ENCODE measurements at regions not wholly inside any gene's neighbourhood (a gene's known extent, or its start where the extent isn't known, plus 50 kb on each side); places are given as distances from the start of the nearest gene placed in this dataset.

DNA sequence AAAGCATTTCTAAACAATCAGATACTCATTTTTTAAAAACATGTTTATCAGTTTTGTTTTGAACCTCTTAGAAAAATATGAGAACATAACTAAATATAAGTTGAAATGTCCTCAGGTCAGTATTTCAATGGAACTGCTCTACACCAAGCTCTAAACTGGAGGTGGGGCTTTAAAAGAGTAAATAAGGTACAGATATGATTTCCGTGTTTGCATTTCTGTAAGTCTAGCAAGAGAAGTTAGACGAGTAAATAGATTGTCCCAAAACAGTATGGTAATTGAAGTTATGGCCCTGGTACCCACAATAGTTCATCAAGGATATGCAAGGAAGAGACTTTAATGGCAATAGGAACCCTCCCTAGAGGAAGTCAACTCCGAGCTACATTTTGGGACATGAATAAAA is 115.1 kb upstream of the AKR1E2 start:
- Histone ChIP-seq H4K20me1 (ENCODE audit: control insufficient read depth, insufficient read depth, low read depth, low read length) (no peaks in the 10 kb centered on the region), H3F3A (ENCODE audit: control insufficient read depth, insufficient read depth) (no peaks in the 10 kb centered on the region), H3K27ac (ENCODE audit: low read depth, low read length) (no peak overlapping the region), H3K9me3 (ENCODE audit: control insufficient read depth, insufficient read depth, low read length) (no peaks in the 10 kb centered on the region), H3K9me2 (replicated peaks; ENCODE audit: control insufficient read depth, low read length) (no peaks in the 10 kb centered on the region; the same call in 1 of the 2 replicates), H3K4me1 (ENCODE audit: control insufficient read depth, low read length) (no peaks in the 10 kb centered on the region), H3K4me3 (ENCODE audit: low read length) (no peak overlapping the region), H3K79me2 (ENCODE audit: control insufficient read depth, low read length) (no peaks in the 10 kb centered on the region), H3K36me3 (ENCODE audit: control insufficient read depth, low read length) (no peaks in the 10 kb centered on the region), H3K4me2 (ENCODE audit: low read length) (no peak overlapping the region), H3K27me3 (ENCODE audit: control insufficient read depth, low read length) (no peaks in the 10 kb centered on the region)
- TF ChIP-seq, protein P1, sequence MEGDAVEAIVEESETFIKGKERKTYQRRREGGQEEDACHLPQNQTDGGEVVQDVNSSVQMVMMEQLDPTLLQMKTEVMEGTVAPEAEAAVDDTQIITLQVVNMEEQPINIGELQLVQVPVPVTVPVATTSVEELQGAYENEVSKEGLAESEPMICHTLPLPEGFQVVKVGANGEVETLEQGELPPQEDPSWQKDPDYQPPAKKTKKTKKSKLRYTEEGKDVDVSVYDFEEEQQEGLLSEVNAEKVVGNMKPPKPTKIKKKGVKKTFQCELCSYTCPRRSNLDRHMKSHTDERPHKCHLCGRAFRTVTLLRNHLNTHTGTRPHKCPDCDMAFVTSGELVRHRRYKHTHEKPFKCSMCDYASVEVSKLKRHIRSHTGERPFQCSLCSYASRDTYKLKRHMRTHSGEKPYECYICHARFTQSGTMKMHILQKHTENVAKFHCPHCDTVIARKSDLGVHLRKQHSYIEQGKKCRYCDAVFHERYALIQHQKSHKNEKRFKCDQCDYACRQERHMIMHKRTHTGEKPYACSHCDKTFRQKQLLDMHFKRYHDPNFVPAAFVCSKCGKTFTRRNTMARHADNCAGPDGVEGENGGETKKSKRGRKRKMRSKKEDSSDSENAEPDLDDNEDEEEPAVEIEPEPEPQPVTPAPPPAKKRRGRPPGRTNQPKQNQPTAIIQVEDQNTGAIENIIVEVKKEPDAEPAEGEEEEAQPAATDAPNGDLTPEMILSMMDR (IDR thresholded peaks at IDR 0.05; ENCODE audit: low read depth, low read length, poor library complexity, severe bottlenecking), result no peak
- no peak for TF ChIP-seq EZH2phosphoT487 (IDR thresholded peaks at IDR 0.05; ENCODE audit: borderline replicate concordance, low read length)

DNA sequence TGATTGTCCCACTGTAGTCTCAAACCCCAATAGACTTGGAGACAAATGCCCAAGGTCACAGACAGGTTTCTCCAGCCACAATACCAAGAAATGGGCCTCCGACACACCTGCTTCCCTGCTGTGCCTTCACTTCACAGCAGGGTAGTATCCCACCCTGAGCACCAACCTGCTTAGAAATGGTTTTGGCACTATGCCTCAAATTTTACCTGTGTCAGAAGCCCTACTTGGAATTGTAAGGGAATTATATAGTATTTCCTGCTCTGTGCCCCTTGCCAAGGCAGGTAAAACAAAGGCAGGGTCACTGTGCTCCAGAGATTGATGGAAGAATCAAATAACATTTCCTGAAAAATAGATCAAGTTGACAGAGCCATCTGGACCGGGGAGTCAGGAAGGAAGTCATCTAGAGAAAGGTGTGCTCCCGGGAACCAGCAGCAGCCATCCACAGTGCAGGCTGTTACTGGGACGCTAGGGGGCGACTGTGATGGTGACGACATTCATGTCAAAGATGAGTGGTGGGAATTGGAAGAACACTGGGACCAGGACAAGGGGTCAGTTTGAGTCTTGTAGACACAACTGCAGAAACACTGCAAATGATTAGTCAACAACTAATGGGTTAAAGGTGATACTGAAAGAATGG is 117.8 kb upstream of the AKR1E2 start:
- no peaks in the 10 kb centered on the region for H3K27me3 ChIP-seq (ENCODE audit: control insufficient read depth, low read length)
- no peaks in the 10 kb centered on the region for H3F3A ChIP-seq (ENCODE audit: control insufficient read depth, insufficient read depth)
- TF ChIP-seq, protein P1 (IDR thresholded peaks at IDR 0.05; ENCODE audit: low read depth, low read length, poor library complexity, severe bottlenecking), result peak; percentile 74
- TF ChIP-seq EZH2phosphoT487 (IDR thresholded peaks at IDR 0.05; ENCODE audit: borderline replicate concordance, low read length), result no peak
- H3K4me3 ChIP-seq (ENCODE audit: low read length), result no peak overlapping the region
- H3K27ac ChIP-seq (ENCODE audit: low read depth, low read length), result no peak overlapping the region
- H3K36me3 ChIP-seq (ENCODE audit: control insufficient read depth, low read length), result no peaks in the 10 kb centered on the region
- no peaks in the 10 kb centered on the region for H3K4me1 ChIP-seq (ENCODE audit: control insufficient read depth, low read length)
- no peaks in the 10 kb centered on the region; the same call in 1 of the 2 replicates for H3K9me2 ChIP-seq (replicated peaks; ENCODE audit: control insufficient read depth, low read length)
- no peak overlapping the region for H3K4me2 ChIP-seq (ENCODE audit: low read length)
- H3K9me3 ChIP-seq (ENCODE audit: control insufficient read depth, insufficient read depth, low read length), result no peaks in the 10 kb centered on the region
- H3K79me2 ChIP-seq (ENCODE audit: control insufficient read depth, low read length), result no peaks in the 10 kb centered on the region
- no peaks in the 10 kb centered on the region for H4K20me1 ChIP-seq (ENCODE audit: control insufficient read depth, insufficient read depth, low read depth, low read length)

DNA sequence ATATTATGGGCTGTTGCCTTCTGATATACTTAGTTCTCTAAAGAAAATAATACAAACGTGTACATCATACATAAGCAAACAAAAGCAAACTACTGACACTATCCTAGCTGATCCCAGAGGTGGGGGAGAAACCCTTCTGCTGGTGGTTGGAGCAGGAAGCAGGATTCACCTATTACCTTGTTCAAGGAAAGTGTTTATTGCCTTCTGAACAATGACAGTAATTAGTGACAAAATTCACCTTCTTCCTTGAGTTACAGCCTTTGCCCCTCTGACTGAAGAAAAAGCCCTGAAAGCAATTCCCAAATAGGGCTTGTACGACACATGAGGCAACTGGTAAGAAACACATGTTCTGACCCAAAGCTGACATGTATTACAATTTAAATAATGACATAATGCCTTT is 118.8 kb upstream of the AKR1E2 start:
- TF ChIP-seq, protein P1 (IDR thresholded peaks at IDR 0.05; ENCODE audit: low read depth, low read length, poor library complexity, severe bottlenecking), result no peak
- no peak for TF ChIP-seq EZH2phosphoT487 (IDR thresholded peaks at IDR 0.05; ENCODE audit: borderline replicate concordance, low read length)
- no peak overlapping the region for H3K4me3 ChIP-seq (ENCODE audit: low read length)
- no peaks in the 10 kb centered on the region for H4K20me1 ChIP-seq (ENCODE audit: control insufficient read depth, insufficient read depth, low read depth, low read length)
- H3F3A ChIP-seq (ENCODE audit: control insufficient read depth, insufficient read depth), result no peaks in the 10 kb centered on the region
- H3K9me3 ChIP-seq (ENCODE audit: control insufficient read depth, insufficient read depth, low read length), result no peaks in the 10 kb centered on the region
- H3K27me3 ChIP-seq (ENCODE audit: control insufficient read depth, low read length), result no peaks in the 10 kb centered on the region
- no peaks in the 10 kb centered on the region; the same call in 1 of the 2 replicates for H3K9me2 ChIP-seq (replicated peaks; ENCODE audit: control insufficient read depth, low read length)
- H3K27ac ChIP-seq (ENCODE audit: low read depth, low read length), result no peak overlapping the region
- H3K79me2 ChIP-seq (ENCODE audit: control insufficient read depth, low read length), result no peaks in the 10 kb centered on the region
- no peaks in the 10 kb centered on the region for H3K4me1 ChIP-seq (ENCODE audit: control insufficient read depth, low read length)
- H3K4me2 ChIP-seq (ENCODE audit: low read length), result no peak overlapping the region
- H3K36me3 ChIP-seq (ENCODE audit: control insufficient read depth, low read length), result no peaks in the 10 kb centered on the region
